ENCODE measurements at regions not wholly inside any gene's neighbourhood (a gene's known extent, or its start where the extent isn't known, plus 50 kb on each side); places are given as distances from the start of the nearest gene placed in this dataset.

DNA sequence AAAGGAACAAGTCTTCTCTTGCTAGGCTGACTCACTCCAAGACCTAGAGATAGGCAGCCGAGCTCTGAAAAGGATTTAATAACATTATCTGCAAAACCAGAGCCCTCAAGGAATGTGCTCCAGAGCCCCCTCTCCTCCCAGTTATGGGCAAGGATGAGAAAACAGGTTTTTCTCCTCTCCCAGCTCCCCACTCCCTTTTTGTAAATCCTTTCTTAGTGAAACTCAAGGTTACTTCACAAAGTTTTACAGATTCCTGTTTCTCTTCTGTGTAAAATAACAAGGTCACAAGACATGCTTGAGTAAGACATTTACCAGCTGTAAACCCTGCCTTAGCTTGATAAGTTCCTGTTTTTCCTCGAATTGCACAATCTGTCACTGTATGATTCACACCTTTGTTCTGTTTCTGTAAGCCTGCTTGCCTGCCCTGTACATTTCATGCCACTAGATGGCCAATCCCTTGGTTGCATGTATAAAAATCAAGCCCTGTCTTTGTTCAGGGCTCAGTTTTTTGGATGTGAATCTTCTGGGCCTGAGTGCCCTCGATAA is 489.4 kb downstream of the KCNA4 start:
- no peak for FAIRE-seq
- no peak for DNase-seq (ENCODE audit: insufficient read length, low spot score)
- no peak for TF ChIP-seq POLR2A (IDR thresholded peaks at IDR 0.05; ENCODE audit: low read depth, low read length)

- TF ChIP-seq POLR2A (IDR thresholded peaks at IDR 0.05; ENCODE audit: low read depth, low read length): no peak
- DNase-seq (ENCODE audit: insufficient read length, low spot score) (no peak), FAIRE-seq (no peak)
Observed at GRCh38 chr11:29518389-29519174, 498.2 kb downstream of the KCNA4 start.

- no peak for FAIRE-seq
- TF ChIP-seq POLR2A (IDR thresholded peaks at IDR 0.05; ENCODE audit: low read depth, low read length): no peak
Observed at GRCh38 chr11:29511394-29511793, 505.4 kb downstream of the KCNA4 start.

DNA sequence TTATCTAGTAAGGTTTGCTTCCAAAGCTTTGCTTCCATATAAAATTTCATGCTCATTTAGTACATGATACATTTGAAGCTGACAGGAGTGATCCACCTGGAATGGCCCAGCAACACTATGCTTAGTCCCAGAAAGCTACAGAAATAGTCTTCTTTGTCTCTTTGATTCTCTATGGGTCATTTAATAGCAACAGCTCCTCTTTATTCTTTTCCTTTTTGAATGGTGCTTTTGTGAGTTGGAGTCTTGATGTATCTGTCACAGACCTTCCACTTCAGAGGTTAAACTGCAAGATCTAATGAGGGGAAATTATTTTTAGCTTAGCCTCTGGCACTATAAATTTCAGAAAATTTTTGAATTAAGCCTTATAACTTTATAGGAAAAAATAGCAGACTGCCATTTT is 509.5 kb downstream of the KCNA4 start:
- FAIRE-seq (no peak), DNase-seq (ENCODE audit: insufficient read length, low spot score) (no peak)
- no peak for TF ChIP-seq POLR2A (IDR thresholded peaks at IDR 0.05; ENCODE audit: low read depth, low read length)

More at GRCh38 chr11:29511394-29511793, 505.4 kb downstream of the KCNA4 start:
- no peak for DNase-seq (ENCODE audit: insufficient read length, low spot score)

GRCh38 chr11:29495676-29496075 is 521.2 kb downstream of the KCNA4 start:
- DNase-seq (ENCODE audit: insufficient read length, low spot score): no peak
- TF ChIP-seq POLR2A (IDR thresholded peaks at IDR 0.05; ENCODE audit: low read depth, low read length): no peak
- FAIRE-seq: no peak

DNA sequence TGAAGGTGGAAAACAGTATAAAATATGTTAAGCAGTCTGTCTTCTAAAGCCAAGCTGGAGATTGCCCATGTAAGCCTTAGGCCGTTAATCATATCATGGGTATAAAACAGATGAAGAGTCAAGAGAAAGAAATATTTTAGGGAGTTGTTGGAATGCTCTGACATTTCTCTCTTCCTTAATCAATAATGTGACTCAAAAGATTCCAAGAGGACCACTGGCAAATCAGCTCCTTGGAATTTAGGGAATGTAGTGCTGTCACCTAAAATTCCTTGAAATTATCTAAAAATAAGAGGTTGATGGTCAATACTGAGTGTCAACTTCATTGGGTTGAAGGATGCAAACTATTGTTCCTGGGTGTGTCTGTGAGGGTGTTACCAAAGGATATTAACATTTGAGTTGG is 525.9 kb downstream of the KCNA4 start:
- no peak for DNase-seq (ENCODE audit: insufficient read length, low spot score)

DNA sequence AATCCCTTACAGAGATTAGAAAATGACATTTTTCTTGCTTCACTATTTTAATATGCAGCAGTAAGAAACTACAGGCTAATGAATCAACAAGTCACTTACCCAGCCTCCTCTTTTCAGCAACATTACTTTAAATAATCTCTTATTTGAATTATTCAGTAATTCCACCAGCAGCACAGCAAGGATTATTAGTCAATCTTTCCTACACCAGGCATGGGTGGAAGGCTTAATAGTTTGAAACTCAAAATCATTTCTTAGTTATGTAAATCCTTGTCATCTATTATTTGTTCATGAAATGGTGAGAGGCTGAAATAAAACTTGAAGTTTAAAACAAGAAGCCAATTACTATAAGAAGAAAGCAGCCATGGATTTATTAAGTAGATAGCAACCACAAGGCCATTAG is 530.5 kb downstream of the KCNA4 start:
- TF ChIP-seq POLR2A (IDR thresholded peaks at IDR 0.05; ENCODE audit: low read depth, low read length): no peak
- DNase-seq (ENCODE audit: insufficient read length, low spot score) (no peak), FAIRE-seq (no peak)

More for the DNA sequence above, 525.9 kb downstream of the KCNA4 start:
- no peak for FAIRE-seq
- TF ChIP-seq POLR2A (IDR thresholded peaks at IDR 0.05; ENCODE audit: low read depth, low read length): no peak

- DNase-seq (ENCODE audit: insufficient read length, low spot score) (no peak), FAIRE-seq (no peak)
- TF ChIP-seq POLR2A (IDR thresholded peaks at IDR 0.05; ENCODE audit: low read depth, low read length): no peak
Observed at GRCh38 chr11:29485641-29486040, 531.2 kb downstream of the KCNA4 start.

DNA sequence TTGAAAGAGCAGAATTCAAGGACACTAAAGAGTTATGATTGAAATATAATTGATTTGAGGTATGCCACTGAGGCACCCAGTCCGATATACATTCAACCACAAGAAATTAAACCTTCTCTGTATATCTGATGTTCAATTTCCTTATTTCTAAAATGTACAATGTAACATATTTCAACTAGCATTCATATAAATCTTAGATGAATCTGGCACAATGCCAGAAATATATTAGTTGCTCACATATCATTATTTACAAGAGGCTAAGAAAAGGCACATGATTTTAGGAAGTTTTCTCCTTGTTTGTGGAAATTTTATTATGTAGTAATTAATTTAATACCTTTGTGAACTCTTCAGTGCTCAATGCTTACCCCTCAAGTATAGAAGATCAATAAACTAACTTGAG is 532.3 kb downstream of the KCNA4 start:
- no peak for TF ChIP-seq POLR2A (IDR thresholded peaks at IDR 0.05; ENCODE audit: low read depth, low read length)
- FAIRE-seq (no peak), DNase-seq (ENCODE audit: insufficient read length, low spot score) (no peak)

- FAIRE-seq (no peak), DNase-seq (ENCODE audit: insufficient read length, low spot score) (no peak)
- no peak for TF ChIP-seq POLR2A (IDR thresholded peaks at IDR 0.05; ENCODE audit: low read depth, low read length)
Observed at GRCh38 chr11:29483831-29484230, 533.0 kb downstream of the KCNA4 start.

- no peak for TF ChIP-seq POLR2A (IDR thresholded peaks at IDR 0.05; ENCODE audit: low read depth, low read length)
- FAIRE-seq (no peak), DNase-seq (ENCODE audit: insufficient read length, low spot score) (no peak)
Observed at GRCh38 chr11:29482510-29482909, 534.3 kb downstream of the KCNA4 start.

DNA sequence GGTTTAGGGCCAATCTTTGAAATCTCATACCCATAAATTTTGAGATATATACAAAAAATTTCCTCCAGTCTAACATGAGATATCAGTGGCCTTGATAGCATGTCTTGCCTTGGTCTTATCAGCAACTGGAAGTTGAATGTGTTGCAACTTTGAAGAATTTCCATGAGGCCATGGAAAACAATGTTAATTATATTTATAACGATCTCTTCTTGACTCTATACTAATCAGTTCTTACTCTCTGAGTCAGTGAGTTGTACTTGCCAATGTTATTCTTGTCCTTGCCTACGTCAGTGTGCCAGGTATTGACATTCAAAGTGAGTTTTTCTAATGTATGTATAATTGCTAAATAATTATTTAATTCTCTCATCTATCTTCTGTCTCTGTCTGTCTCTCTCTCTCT is 535.1 kb downstream of the KCNA4 start:
- TF ChIP-seq POLR2A (IDR thresholded peaks at IDR 0.05; ENCODE audit: low read depth, low read length): no peak
- no peak for FAIRE-seq

DNA sequence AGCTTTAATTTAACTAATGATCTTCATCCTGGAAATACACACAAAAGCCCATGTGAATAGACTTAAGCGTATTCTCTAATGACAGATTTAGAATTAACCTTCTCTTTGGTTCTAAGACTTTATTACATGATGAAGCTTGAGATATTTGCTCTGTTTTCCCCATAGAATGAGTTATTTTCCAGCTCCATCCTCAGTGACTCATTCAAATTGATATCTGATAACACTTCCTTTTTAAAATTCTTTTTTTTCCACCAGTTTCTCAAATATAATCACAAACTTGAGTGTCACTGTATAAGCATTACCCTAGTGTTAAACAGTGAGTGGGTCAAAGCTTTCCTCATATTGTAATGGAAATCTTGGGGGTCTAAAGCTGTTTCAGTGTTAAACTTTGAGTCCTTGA is 535.8 kb downstream of the KCNA4 start:
- DNase-seq (ENCODE audit: insufficient read length, low spot score): no peak
- no peak for FAIRE-seq
- no peak for TF ChIP-seq POLR2A (IDR thresholded peaks at IDR 0.05; ENCODE audit: low read depth, low read length)

More for the DNA sequence above, 535.1 kb downstream of the KCNA4 start:
- no peak for DNase-seq (ENCODE audit: insufficient read length, low spot score)

DNA sequence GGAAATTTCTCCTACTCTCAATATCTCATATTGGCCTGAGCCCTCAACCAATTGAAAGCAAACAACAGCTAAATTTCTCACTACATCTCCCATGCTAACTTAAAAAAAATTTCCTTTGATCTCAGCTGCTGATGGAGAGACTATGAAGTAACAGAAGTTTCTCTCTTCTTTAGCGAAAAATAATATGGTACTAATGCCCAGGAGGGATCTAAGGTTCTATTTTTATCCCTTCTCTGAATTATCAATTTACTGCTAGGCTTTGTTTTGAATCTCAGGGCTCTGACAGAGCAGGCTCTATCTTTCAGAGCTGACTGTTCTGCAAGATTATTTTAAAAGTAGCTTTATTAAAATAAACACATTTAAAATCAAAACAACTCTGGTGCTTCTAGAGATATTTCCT is 558.6 kb downstream of the KCNA4 start:
- DNase-seq (ENCODE audit: insufficient read length, low spot score): no peak
- no peak for TF ChIP-seq POLR2A (IDR thresholded peaks at IDR 0.05; ENCODE audit: low read depth, low read length)
- no peak for FAIRE-seq

- DNase-seq (ENCODE audit: insufficient read length, low spot score) (no peak), FAIRE-seq (peak; percentile 88)
- no peak for TF ChIP-seq POLR2A (IDR thresholded peaks at IDR 0.05; ENCODE audit: low read depth, low read length)
Observed at GRCh38 chr11:29452146-29452545, 564.7 kb downstream of the KCNA4 start.

Measured in H54 (cell line).